ENCODE measurements at regions not wholly inside any gene's neighbourhood (a gene's known extent, or its start where the extent isn't known, plus 50 kb on each side); places are given as distances from the start of the nearest gene placed in this dataset.

DNA sequence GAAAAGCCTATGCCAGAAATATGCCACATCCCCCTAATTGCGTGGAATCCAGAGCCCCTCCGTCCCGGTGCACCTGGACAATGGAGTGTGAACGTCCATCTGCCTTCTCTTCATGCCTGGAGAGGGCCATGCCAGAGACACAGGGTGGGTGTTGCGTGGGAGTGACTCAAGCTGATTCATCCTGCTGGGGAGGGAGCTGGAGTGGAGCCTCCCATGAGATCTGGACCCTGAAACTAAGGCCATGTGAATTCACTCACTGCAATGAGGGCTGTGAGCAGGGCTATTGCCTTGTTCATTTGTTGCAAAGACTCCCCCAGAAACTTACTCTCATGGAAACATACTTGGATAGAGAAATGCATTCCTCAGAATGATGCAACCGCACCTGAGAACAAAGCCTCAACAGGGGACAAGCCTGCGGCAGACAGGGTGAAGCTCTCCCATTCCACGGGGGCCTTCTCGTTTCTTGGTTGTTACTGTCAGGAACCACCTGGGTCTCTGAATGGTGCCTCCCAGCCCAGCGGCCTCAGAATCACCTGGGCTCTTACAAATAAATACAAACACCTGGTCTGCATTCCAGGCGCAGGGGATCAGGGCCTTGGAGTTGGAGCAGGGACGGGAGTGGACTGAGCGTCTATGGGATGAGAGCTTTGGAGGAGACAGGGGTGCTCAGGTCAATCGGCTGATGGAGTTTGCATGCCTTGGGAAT is 1031.2 kb downstream of the BRD1 start:
- TF ChIP-seq, protein P1, sequence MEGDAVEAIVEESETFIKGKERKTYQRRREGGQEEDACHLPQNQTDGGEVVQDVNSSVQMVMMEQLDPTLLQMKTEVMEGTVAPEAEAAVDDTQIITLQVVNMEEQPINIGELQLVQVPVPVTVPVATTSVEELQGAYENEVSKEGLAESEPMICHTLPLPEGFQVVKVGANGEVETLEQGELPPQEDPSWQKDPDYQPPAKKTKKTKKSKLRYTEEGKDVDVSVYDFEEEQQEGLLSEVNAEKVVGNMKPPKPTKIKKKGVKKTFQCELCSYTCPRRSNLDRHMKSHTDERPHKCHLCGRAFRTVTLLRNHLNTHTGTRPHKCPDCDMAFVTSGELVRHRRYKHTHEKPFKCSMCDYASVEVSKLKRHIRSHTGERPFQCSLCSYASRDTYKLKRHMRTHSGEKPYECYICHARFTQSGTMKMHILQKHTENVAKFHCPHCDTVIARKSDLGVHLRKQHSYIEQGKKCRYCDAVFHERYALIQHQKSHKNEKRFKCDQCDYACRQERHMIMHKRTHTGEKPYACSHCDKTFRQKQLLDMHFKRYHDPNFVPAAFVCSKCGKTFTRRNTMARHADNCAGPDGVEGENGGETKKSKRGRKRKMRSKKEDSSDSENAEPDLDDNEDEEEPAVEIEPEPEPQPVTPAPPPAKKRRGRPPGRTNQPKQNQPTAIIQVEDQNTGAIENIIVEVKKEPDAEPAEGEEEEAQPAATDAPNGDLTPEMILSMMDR (IDR thresholded peaks at IDR 0.05): no peak
- no peak for TF ChIP-seq EZH2 (IDR thresholded peaks at IDR 0.05; ENCODE audit: borderline replicate concordance, insufficient read depth, low read depth, low read length, poor library complexity, severe bottlenecking)
- POLR2A ChIA-PET: no interaction called here
- no peak overlapping the region for H3K27ac Mint-ChIP-seq
- 91% methylated on average over 9 of the region's 14 CpGs for WGBS (ENCODE audit: insufficient coverage)
- H3K4me1 ChIP-seq (ENCODE audit: control insufficient read depth in 2 of 2, insufficient read depth in 2 of 2, low read length in 2 of 2): no peaks in the 10 kb centered on the region
- no peak overlapping the region for H3K4me3 Mint-ChIP-seq
- peaks cover 0 to 12% (median 0%) of the 10 kb centered on the region in 3 donors for H3K9me3 ChIP-seq (ENCODE audit: control extremely low read depth in 1 of 3, control insufficient read depth in 2 of 3, insufficient read depth in 1 of 3, low read length in 2 of 3)
- ATAC-seq (ENCODE audit: low read depth) (no peak), DNase-seq (no peak)
- H3K27me3 Mint-ChIP-seq: no peaks in the 10 kb centered on the region
- CTCF ChIA-PET: no interaction called here
- intact Hi-C loops (cut with micrococcal nuclease): no loop called here
- no peaks in the 10 kb centered on the region for H4K20me1 ChIP-seq (ENCODE audit: control insufficient read depth, insufficient read depth, low read length, poor library complexity, severe bottlenecking)
- no peaks in the 10 kb centered on the region for H3K79me2 ChIP-seq (ENCODE audit: control insufficient read depth, insufficient read depth, low read length)
- H3K4me1 Mint-ChIP-seq: no peaks in the 10 kb centered on the region
- H3K9me3 Mint-ChIP-seq (ENCODE audit: insufficient read depth): peaks cover 2% of the 10 kb centered on the region
- no peak overlapping the region for H3K27ac ChIP-seq (ENCODE audit: low read length in 2 of 2)
- no peak overlapping the region for H2AFZ ChIP-seq (ENCODE audit: insufficient read depth, low read depth, low read length, poor library complexity, severe bottlenecking)
- no peak overlapping the region for H3K4me2 ChIP-seq (replicated peaks; ENCODE audit: low read depth, low read length, poor library complexity, severe bottlenecking)
- no peaks in the 10 kb centered on the region for H3K36me3 ChIP-seq (replicated peaks in 1 of 2; ENCODE audit: control extremely low read depth in 1 of 2, control insufficient read depth in 1 of 2, extremely low read depth in 1 of 2, insufficient read depth in 2 of 2, low read length in 1 of 2)
- no peak overlapping the region for H3K4me3 ChIP-seq (ENCODE audit: control extremely low read depth in 1 of 5, extremely low read depth in 1 of 5, insufficient read depth in 1 of 5, low read depth in 2 of 5, low read length in 4 of 5)
- no peaks in the 10 kb centered on the region for H3K27me3 ChIP-seq (replicated peaks in 1 of 4; ENCODE audit: control extremely low read depth in 1 of 4, control insufficient read depth in 3 of 4, insufficient read depth in 4 of 4, low read length in 3 of 4)
- no peak overlapping the region for H3K9ac ChIP-seq (ENCODE audit: low read length)

DNA sequence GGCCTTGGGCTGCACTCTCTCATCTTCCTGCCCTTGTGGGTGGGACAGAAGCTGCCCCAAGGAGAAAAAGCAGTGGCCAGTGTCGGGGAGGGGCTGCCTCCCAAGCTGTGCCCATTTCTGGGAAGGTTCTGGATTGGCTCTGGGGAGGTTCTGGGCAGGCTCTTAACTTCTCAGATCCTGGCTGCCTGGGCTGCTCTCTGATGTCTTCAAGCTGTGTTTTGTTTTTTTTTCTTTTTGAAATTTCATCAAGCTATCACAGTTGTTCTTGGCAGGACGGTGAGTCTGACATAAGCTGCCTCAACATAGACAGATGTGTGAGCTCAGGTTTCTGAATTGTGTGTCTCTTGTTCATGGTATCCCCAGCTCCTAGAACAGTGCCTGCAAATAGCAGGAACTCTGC is 1032.0 kb downstream of the BRD1 start:
- H3K9me3 Mint-ChIP-seq (ENCODE audit: insufficient read depth): peaks cover 2% of the 10 kb centered on the region
- no peaks in the 10 kb centered on the region for H3K4me1 ChIP-seq (ENCODE audit: control insufficient read depth in 2 of 2, insufficient read depth in 2 of 2, low read length in 2 of 2)
- H3K27ac Mint-ChIP-seq: no peak overlapping the region

More for the DNA sequence above, 1032.0 kb downstream of the BRD1 start:
- 42% methylated on average over 1 of the region's 2 CpGs for WGBS (ENCODE audit: insufficient coverage)
- intact Hi-C loops (cut with micrococcal nuclease): no loop called here
- ATAC-seq (ENCODE audit: low read depth) (no peak), DNase-seq (no peak)
- H3K27me3 Mint-ChIP-seq: no peaks in the 10 kb centered on the region
- no peak overlapping the region for H3K4me2 ChIP-seq (replicated peaks; ENCODE audit: low read depth, low read length, poor library complexity, severe bottlenecking)
- TF ChIP-seq, protein P1 (IDR thresholded peaks at IDR 0.05): no peak
- TF ChIP-seq EZH2 (IDR thresholded peaks at IDR 0.05; ENCODE audit: borderline replicate concordance, insufficient read depth, low read depth, low read length, poor library complexity, severe bottlenecking): no peak
- no peaks in the 10 kb centered on the region for H3K4me1 Mint-ChIP-seq
- no peaks in the 10 kb centered on the region for H3K27me3 ChIP-seq (replicated peaks in 1 of 4; ENCODE audit: control extremely low read depth in 1 of 4, control insufficient read depth in 3 of 4, insufficient read depth in 4 of 4, low read length in 3 of 4)
- H4K20me1 ChIP-seq (ENCODE audit: control insufficient read depth, insufficient read depth, low read length, poor library complexity, severe bottlenecking): no peaks in the 10 kb centered on the region
- no peaks in the 10 kb centered on the region for H3K36me3 ChIP-seq (replicated peaks in 1 of 2; ENCODE audit: control extremely low read depth in 1 of 2, control insufficient read depth in 1 of 2, extremely low read depth in 1 of 2, insufficient read depth in 2 of 2, low read length in 1 of 2)
- no peak overlapping the region for H2AFZ ChIP-seq (ENCODE audit: insufficient read depth, low read depth, low read length, poor library complexity, severe bottlenecking)
- no peak overlapping the region for H3K4me3 Mint-ChIP-seq
- H3K79me2 ChIP-seq (ENCODE audit: control insufficient read depth, insufficient read depth, low read length): no peaks in the 10 kb centered on the region
- ChIA-PET POLR2A (no interaction called here), CTCF (no interaction called here)
- no peak overlapping the region for H3K4me3 ChIP-seq (ENCODE audit: control extremely low read depth in 1 of 5, extremely low read depth in 1 of 5, insufficient read depth in 1 of 5, low read depth in 2 of 5, low read length in 4 of 5)
- H3K27ac ChIP-seq (ENCODE audit: low read length in 2 of 2): no peak overlapping the region
- peaks cover 0 to 8% (median 0%) of the 10 kb centered on the region in 3 donors for H3K9me3 ChIP-seq (ENCODE audit: control extremely low read depth in 1 of 3, control insufficient read depth in 2 of 3, insufficient read depth in 1 of 3, low read length in 2 of 3)
- H3K9ac ChIP-seq (ENCODE audit: low read length): no peak overlapping the region
